HCT116 (cell line): ENCODE measurements at regions not wholly inside any gene's neighbourhood (a gene's known extent, or its start where the extent isn't known, plus 50 kb on each side); places are given as distances from the start of the nearest gene placed in this dataset.

Source experiments
- ATAC-seq: fragments of 200-7000 bp; cut with Tn5 transposase; 2 replicates; pipeline ENCODE4 v1.9.1; 2020; ENCODE audit warnings: mild to moderate bottlenecking, moderate library complexity
- BruUV-seq: library from RNA; stranded (reverse); fragments of 400-500 nt; replicated peaks from 2 replicates; lab custom pipeline; 2021; lab: Mats Ljungman, UMichigan
- CTCF ChIA-PET: fragments of 300-600 bp; sonication (Branson Sonifier 250); formaldehyde crosslinking; loops from one replicate; lab custom pipeline; 2021; ENCODE audit warnings: antibody characterized with exemption; lab: Charles Lee
- POLR2A ChIA-PET: fragments of 300-600, 350-600 bp; sonication (Branson Sonifier 250); formaldehyde crosslinking; loops from one replicate; lab custom pipeline; 2021; ENCODE audit warnings: antibody characterized with exemption; lab: Charles Lee
- RAD21 ChIA-PET, 2 experiments: fragments of 300-600 bp; sonication (Branson Sonifier 250); formaldehyde crosslinking; loops; one replicate each; lab custom pipeline; 2023; ENCODE audit warnings: low total read pairs in 2 of 2; ENCODE audit not compliant: uncharacterized antibody in 2 of 2, unreplicated experiment in 2 of 2, low non-redundant PET in 1 of 2; lab: Charles Lee
- DNase-seq: peaks from one replicate; pipeline ENCODE4 v3.0.0-alpha.2; 2010; ENCODE audit warnings: low read depth, low spot score
- H2AFZ ChIP-seq: fragments of 200-600 bp; shearing (Covaris generic), sonication (generic); 2 replicates; pipeline ENCODE4 v1.6.1; 2017; ENCODE audit warnings: low read depth, mixed run types, mixed read lengths, antibody characterized with exemption, low read length; ENCODE audit not compliant: poor library complexity, severe bottlenecking
- H3K27ac ChIP-seq: 2 replicates; pipeline ENCODE4 v1.5.1; 2012; ENCODE audit warnings: low read depth, low read length
- H3K27me3 ChIP-seq: fragments of 200-600 bp; sonication (generic); 2 replicates; pipeline ENCODE4 v1.6.1; 2016; ENCODE audit warnings: mixed run types, low read length, mixed read lengths; ENCODE audit not compliant: insufficient read depth
- H3K36me3 ChIP-seq, 2 experiments: fragments of 200-500 bp in 1 of 2; fragments of 200-600 bp in 1 of 2; sonication (Bioruptor generic) in 1 of 2; sonication (generic) in 1 of 2; 2 replicates each; pipeline versions ENCODE4 v1.5.1 to v1.6.1; 2014 to 2016; ENCODE audit warnings: low read length in 2 of 2, inconsistent platforms in 1 of 2, mixed read lengths in 1 of 2, mixed run types in 1 of 2; ENCODE audit not compliant: insufficient read depth in 2 of 2, control insufficient read depth in 1 of 2
- H3K4me1 ChIP-seq, 2 experiments: fragments of 200-600 bp in 1 of 2; sonication (generic) in 1 of 2; 2 replicates each; pipeline versions ENCODE4 v1.5.1 to v1.6.1; 2012 to 2017; ENCODE audit warnings: low read length in 2 of 2, inconsistent platforms in 1 of 2, mild to moderate bottlenecking in 1 of 2, mixed read lengths in 1 of 2, mixed run types in 1 of 2, moderate library complexity in 1 of 2; ENCODE audit not compliant: insufficient read depth in 2 of 2, control insufficient read depth in 1 of 2
- H3K4me2 ChIP-seq: fragments of 200-600 bp; sonication (generic); 2 replicates; pipeline ENCODE4 v1.6.1; 2017; ENCODE audit warnings: mixed run types, low read length, mixed read lengths
- H3K4me3 ChIP-seq, 2 experiments: fragments of 200-600 bp in 1 of 2; sonication (generic) in 1 of 2; replicated peaks in 1 of 2; 2 replicates each; pipeline ENCODE4 v1.5.1; 2011 to 2016; ENCODE audit warnings: low read length in 2 of 2, control low read depth in 1 of 2, low read depth in 1 of 2, mild to moderate bottlenecking in 1 of 2, mixed read lengths in 1 of 2, mixed run types in 1 of 2
- H3K79me2 ChIP-seq: fragments of 200-600 bp; sonication (generic); 2 replicates; pipeline ENCODE4 v1.6.1; 2017; ENCODE audit warnings: mild to moderate bottlenecking, mixed run types, low read length, moderate library complexity, mixed read lengths; ENCODE audit not compliant: insufficient read depth
- H3K9ac ChIP-seq: fragments of 200-600 bp; sonication (generic); 2 replicates; pipeline ENCODE4 v1.6.1; 2016; ENCODE audit warnings: low read length, mixed read lengths
- H3K9me2 ChIP-seq: fragments of 200-600 bp; sonication (generic), shearing (Covaris generic); 2 replicates; pipeline ENCODE4 v1.6.1; 2017; ENCODE audit warnings: mixed run types, mild to moderate bottlenecking, moderate library complexity; ENCODE audit not compliant: insufficient read depth
- H3K9me3 ChIP-seq, 2 experiments: fragments of 200-500 bp in 1 of 2; fragments of 200-600 bp in 1 of 2; sonication (Bioruptor generic) in 1 of 2; sonication (generic) in 1 of 2; 2 replicates each; pipeline ENCODE4 v1.6.1; 2014 to 2017; ENCODE audit warnings: low read length in 2 of 2, mixed read lengths in 2 of 2, inconsistent platforms in 1 of 2, low read depth in 1 of 2, mild to moderate bottlenecking in 1 of 2, mixed run types in 1 of 2, moderate library complexity in 1 of 2; ENCODE audit not compliant: control insufficient read depth in 1 of 2, insufficient read depth in 1 of 2
- H4K20me1 ChIP-seq: fragments of 200-600 bp; sonication (generic), shearing (Covaris generic); 2 replicates; pipeline ENCODE4 v1.6.1; 2017; ENCODE audit warnings: mixed run types, mild to moderate bottlenecking, moderate library complexity; ENCODE audit not compliant: insufficient read depth
- CBX3 ChIP-seq: IDR thresholded peaks from 2 replicates; pipeline ENCODE4 v1.6.1; 2012; ENCODE audit warnings: low read depth
- CEBPB ChIP-seq: IDR thresholded peaks from 2 replicates; pipeline ENCODE4 v1.6.1; 2012; ENCODE audit warnings: low read depth
- ELF1 ChIP-seq: IDR thresholded peaks from 2 replicates; pipeline ENCODE4 v1.6.1; 2012; ENCODE audit warnings: low read depth, borderline replicate concordance
- EZH2 ChIP-seq: fragments of 200-600 bp; sonication (generic); IDR thresholded peaks from 2 replicates; pipeline ENCODE4 v1.6.1; 2017; ENCODE audit warnings: antibody characterized with exemption, mixed run types
- EZH2phosphoT487 ChIP-seq: fragments of 200-600 bp; IDR thresholded peaks from 2 replicates; pipeline ENCODE4 v1.6.1; 2018; ENCODE audit warnings: antibody characterized with exemption, borderline replicate concordance
- FOSL1 ChIP-seq: IDR thresholded peaks from 2 replicates; pipeline ENCODE4 v1.6.1; 2012; ENCODE audit warnings: low read depth
- JUND ChIP-seq: IDR thresholded peaks from 2 replicates; pipeline ENCODE4 v1.6.1; 2012
- POLR2AphosphoS5 ChIP-seq: IDR thresholded peaks from 2 replicates; pipeline ENCODE4 v1.6.1; 2011; ENCODE audit warnings: mild to moderate bottlenecking, low read depth, low read length, moderate library complexity
- SP1 ChIP-seq: IDR thresholded peaks from 2 replicates; pipeline ENCODE4 v1.6.1; 2012; ENCODE audit warnings: low read depth
- SRF ChIP-seq: IDR thresholded peaks from 2 replicates; pipeline ENCODE4 v1.6.1; 2012; ENCODE audit warnings: low read depth
- YY1 ChIP-seq: IDR thresholded peaks from 2 replicates; pipeline ENCODE4 v1.6.1; 2011; ENCODE audit warnings: low read length, low read depth, moderate library complexity, mild to moderate bottlenecking; ENCODE audit not compliant: insufficient replicate concordance; ENCODE audit errors: extremely low read depth
- intact Hi-C: fragments of 100-400 bp; cut with micrococcal nuclease; formaldehyde crosslinking; loops from 2 replicates; pipeline ENCODE4 v1.10.0; 2022
- TF ChIP-seq, protein P1 (sequence below), 3 experiments: fragments of 200-600 bp in 1 of 3; sonication (generic) in 1 of 3; IDR thresholded peaks in 2 of 3; conservative IDR thresholded peaks in 1 of 3; 2 replicates each; pipeline ENCODE4 v1.5.1; 2012 to 2017; ENCODE audit warnings: low read depth in 2 of 3, low read length in 2 of 3, antibody characterized with exemption in 1 of 3, borderline replicate concordance in 1 of 3, control low read depth in 1 of 3, mild to moderate bottlenecking in 1 of 3, mixed read lengths in 1 of 3, mixed run types in 1 of 3, moderate library complexity in 1 of 3; ENCODE audit not compliant: insufficient read depth in 1 of 3
- TF ChIP-seq, protein P2 (sequence below): IDR thresholded peaks from 2 replicates; pipeline ENCODE4 v1.6.1; 2012
- TF ChIP-seq, protein P3 (sequence below): IDR thresholded peaks from 2 replicates; pipeline ENCODE4 v1.6.1; 2011; ENCODE audit warnings: mild to moderate bottlenecking, low read length, moderate library complexity; ENCODE audit not compliant: insufficient replicate concordance; ENCODE audit errors: extremely low read depth
- TF ChIP-seq, protein P4 (sequence below): IDR thresholded peaks from 2 replicates; pipeline ENCODE4 v1.6.1; 2012
- TF ChIP-seq, protein P5 (sequence below): IDR thresholded peaks from 2 replicates; pipeline ENCODE4 v1.6.1; 2012; ENCODE audit warnings: low read depth

DNA sequence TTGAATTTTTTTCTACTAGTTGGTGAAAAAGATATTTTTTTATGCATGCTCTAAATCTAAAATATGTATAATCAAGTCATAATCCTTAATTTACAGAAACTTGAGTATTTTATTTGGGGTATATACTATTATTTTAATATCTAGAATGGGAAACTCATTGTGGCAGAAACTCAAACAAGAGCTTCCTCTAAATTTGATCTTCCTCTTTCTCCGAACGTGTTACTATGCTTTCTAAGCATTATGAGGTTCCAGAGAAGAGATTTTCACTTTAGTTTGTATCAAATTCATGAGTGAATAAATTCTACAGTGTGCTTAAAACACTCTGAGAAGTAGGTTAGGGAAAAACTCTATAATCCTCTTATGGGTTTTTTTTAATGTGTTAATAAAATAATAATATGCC lies 173.1 kb downstream of the POTEB3 start:
- Histone ChIP-seq H2AFZ (no peak overlapping the region), H3K9ac (no peak overlapping the region)
- no peak for TF ChIP-seq CBX3
- no peak for TF ChIP-seq YY1
- TF ChIP-seq, protein P1, sequence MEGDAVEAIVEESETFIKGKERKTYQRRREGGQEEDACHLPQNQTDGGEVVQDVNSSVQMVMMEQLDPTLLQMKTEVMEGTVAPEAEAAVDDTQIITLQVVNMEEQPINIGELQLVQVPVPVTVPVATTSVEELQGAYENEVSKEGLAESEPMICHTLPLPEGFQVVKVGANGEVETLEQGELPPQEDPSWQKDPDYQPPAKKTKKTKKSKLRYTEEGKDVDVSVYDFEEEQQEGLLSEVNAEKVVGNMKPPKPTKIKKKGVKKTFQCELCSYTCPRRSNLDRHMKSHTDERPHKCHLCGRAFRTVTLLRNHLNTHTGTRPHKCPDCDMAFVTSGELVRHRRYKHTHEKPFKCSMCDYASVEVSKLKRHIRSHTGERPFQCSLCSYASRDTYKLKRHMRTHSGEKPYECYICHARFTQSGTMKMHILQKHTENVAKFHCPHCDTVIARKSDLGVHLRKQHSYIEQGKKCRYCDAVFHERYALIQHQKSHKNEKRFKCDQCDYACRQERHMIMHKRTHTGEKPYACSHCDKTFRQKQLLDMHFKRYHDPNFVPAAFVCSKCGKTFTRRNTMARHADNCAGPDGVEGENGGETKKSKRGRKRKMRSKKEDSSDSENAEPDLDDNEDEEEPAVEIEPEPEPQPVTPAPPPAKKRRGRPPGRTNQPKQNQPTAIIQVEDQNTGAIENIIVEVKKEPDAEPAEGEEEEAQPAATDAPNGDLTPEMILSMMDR (IDR thresholded peaks at IDR 0.05 in 2 of 3, conservative IDR thresholded peaks at IDR 0.05 in 1 of 3; ENCODE audit: borderline replicate concordance in 1 of 3, insufficient read depth in 1 of 3, low read depth in 2 of 3, low read length in 2 of 3) = no peak
- no peak for TF ChIP-seq EZH2phosphoT487
- TF ChIP-seq SRF = no peak
- TF ChIP-seq CEBPB = no peak
- no peak for TF ChIP-seq JUND
- TF ChIP-seq FOSL1 = no peak
- no peak for TF ChIP-seq EZH2
- TF ChIP-seq, protein P2, sequence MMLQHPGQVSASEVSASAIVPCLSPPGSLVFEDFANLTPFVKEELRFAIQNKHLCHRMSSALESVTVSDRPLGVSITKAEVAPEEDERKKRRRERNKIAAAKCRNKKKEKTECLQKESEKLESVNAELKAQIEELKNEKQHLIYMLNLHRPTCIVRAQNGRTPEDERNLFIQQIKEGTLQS = no peak
- TF ChIP-seq POLR2AphosphoS5 = no peak
- TF ChIP-seq, protein P3, sequence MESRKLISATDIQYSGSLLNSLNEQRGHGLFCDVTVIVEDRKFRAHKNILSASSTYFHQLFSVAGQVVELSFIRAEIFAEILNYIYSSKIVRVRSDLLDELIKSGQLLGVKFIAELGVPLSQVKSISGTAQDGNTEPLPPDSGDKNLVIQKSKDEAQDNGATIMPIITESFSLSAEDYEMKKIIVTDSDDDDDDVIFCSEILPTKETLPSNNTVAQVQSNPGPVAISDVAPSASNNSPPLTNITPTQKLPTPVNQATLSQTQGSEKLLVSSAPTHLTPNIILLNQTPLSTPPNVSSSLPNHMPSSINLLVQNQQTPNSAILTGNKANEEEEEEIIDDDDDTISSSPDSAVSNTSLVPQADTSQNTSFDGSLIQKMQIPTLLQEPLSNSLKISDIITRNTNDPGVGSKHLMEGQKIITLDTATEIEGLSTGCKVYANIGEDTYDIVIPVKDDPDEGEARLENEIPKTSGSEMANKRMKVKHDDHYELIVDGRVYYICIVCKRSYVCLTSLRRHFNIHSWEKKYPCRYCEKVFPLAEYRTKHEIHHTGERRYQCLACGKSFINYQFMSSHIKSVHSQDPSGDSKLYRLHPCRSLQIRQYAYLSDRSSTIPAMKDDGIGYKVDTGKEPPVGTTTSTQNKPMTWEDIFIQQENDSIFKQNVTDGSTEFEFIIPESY = no peak
- TF ChIP-seq, protein P4, sequence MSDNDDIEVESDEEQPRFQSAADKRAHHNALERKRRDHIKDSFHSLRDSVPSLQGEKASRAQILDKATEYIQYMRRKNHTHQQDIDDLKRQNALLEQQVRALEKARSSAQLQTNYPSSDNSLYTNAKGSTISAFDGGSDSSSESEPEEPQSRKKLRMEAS = no peak
- no peak for TF ChIP-seq SP1
- TF ChIP-seq, protein P5, sequence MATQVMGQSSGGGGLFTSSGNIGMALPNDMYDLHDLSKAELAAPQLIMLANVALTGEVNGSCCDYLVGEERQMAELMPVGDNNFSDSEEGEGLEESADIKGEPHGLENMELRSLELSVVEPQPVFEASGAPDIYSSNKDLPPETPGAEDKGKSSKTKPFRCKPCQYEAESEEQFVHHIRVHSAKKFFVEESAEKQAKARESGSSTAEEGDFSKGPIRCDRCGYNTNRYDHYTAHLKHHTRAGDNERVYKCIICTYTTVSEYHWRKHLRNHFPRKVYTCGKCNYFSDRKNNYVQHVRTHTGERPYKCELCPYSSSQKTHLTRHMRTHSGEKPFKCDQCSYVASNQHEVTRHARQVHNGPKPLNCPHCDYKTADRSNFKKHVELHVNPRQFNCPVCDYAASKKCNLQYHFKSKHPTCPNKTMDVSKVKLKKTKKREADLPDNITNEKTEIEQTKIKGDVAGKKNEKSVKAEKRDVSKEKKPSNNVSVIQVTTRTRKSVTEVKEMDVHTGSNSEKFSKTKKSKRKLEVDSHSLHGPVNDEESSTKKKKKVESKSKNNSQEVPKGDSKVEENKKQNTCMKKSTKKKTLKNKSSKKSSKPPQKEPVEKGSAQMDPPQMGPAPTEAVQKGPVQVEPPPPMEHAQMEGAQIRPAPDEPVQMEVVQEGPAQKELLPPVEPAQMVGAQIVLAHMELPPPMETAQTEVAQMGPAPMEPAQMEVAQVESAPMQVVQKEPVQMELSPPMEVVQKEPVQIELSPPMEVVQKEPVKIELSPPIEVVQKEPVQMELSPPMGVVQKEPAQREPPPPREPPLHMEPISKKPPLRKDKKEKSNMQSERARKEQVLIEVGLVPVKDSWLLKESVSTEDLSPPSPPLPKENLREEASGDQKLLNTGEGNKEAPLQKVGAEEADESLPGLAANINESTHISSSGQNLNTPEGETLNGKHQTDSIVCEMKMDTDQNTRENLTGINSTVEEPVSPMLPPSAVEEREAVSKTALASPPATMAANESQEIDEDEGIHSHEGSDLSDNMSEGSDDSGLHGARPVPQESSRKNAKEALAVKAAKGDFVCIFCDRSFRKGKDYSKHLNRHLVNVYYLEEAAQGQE = no peak
- TF ChIP-seq ELF1 = no peak
- TF ChIP-seq, all 23 proteins: peak for 0
- intact Hi-C loops = no loop called here
- H3K4me1 ChIP-seq = no peaks in the 10 kb centered on the region
- H4K20me1 ChIP-seq = no peaks in the 10 kb centered on the region
- H3K27ac ChIP-seq = no peak overlapping the region
- RAD21 ChIA-PET = no interaction called here
- H3K9me2 ChIP-seq = no peaks in the 10 kb centered on the region
- BruUV-seq = no TSS peak
- H3K27me3 ChIP-seq = no peaks in the 10 kb centered on the region
- H3K79me2 ChIP-seq = no peaks in the 10 kb centered on the region
- no peaks in the 10 kb centered on the region for H3K36me3 ChIP-seq
- peaks cover 14 to 22% of the 10 kb centered on the region in 2 experiments; a peak in 3 of 4 replicates for H3K9me3 ChIP-seq
- POLR2A ChIA-PET = no interaction called here
- H3K4me3 ChIP-seq = no peak overlapping the region
- ATAC-seq = no peak
- DNase-seq = no peak
- no peak overlapping the region for H3K4me2 ChIP-seq
- CTCF ChIA-PET = no interaction called here
